ENCODE measurements at regions not wholly inside any gene's neighbourhood (a gene's known extent, or its start where the extent isn't known, plus 50 kb on each side); places are given as distances from the start of the nearest gene placed in this dataset.
"Not testable (repeated sequence)": the region's sequence is repeated elsewhere in the genome, so short reads cannot be mapped to it uniquely, and the experiment has no call there.

GRCh38 chr4:171519457-171519856, 293.7 kb upstream of the GALNTL6 start:
- no peak for TF ChIP-seq CTCF (IDR thresholded peaks at IDR 0.05; ENCODE audit: partially characterized antibody, unreplicated experiment)
- Mint-ChIP-seq H3K9me3 (ENCODE audit: unreplicated experiment) (no peaks in the 10 kb centered on the region), H3K36me3 (ENCODE audit: unreplicated experiment) (no peaks in the 10 kb centered on the region), H3K4me1 (ENCODE audit: low read depth, unreplicated experiment) (no peaks in the 10 kb centered on the region), H3K27ac (ENCODE audit: unreplicated experiment) (no peak overlapping the region), H3K4me3 (ENCODE audit: unreplicated experiment) (no peak overlapping the region), H3K27me3 (ENCODE audit: unreplicated experiment) (no peaks in the 10 kb centered on the region)
- DNase-seq: no peak

- Mint-ChIP-seq H3K27me3 (ENCODE audit: unreplicated experiment) (no peaks in the 10 kb centered on the region), H3K9me3 (ENCODE audit: unreplicated experiment) (no peaks in the 10 kb centered on the region), H3K4me3 (ENCODE audit: unreplicated experiment) (no peak overlapping the region), H3K4me1 (ENCODE audit: low read depth, unreplicated experiment) (no peaks in the 10 kb centered on the region), H3K36me3 (ENCODE audit: unreplicated experiment) (no peaks in the 10 kb centered on the region), H3K27ac (ENCODE audit: unreplicated experiment) (no peak overlapping the region)
- DNase-seq: no peak
- no peak for TF ChIP-seq CTCF (IDR thresholded peaks at IDR 0.05; ENCODE audit: partially characterized antibody, unreplicated experiment)
These were observed 295.3 kb upstream of the GALNTL6 start for GRCh38 chr4:171517883-171518282.

- no peak overlapping the region for H3K4me3 Mint-ChIP-seq (ENCODE audit: unreplicated experiment)
- no peak overlapping the region for H3K27ac Mint-ChIP-seq (ENCODE audit: unreplicated experiment)
- H3K36me3 Mint-ChIP-seq (ENCODE audit: unreplicated experiment): peaks cover 6% of the 10 kb centered on the region
- no peak for TF ChIP-seq CTCF (IDR thresholded peaks at IDR 0.05; ENCODE audit: partially characterized antibody, unreplicated experiment)
- peaks cover 3% of the 10 kb centered on the region for H3K27me3 Mint-ChIP-seq (ENCODE audit: unreplicated experiment)
- DNase-seq: no peak
- peaks cover 3% of the 10 kb centered on the region for H3K9me3 Mint-ChIP-seq (ENCODE audit: unreplicated experiment)
- H3K4me1 Mint-ChIP-seq (ENCODE audit: low read depth, unreplicated experiment): no peaks in the 10 kb centered on the region
These were observed 296.5 kb upstream of the GALNTL6 start for GRCh38 chr4:171516694-171517093.

GRCh38 chr4:171484681-171485080, 328.5 kb upstream of the GALNTL6 start:
- no peak overlapping the region for H3K4me3 Mint-ChIP-seq (ENCODE audit: unreplicated experiment)
- no peak for TF ChIP-seq CTCF (IDR thresholded peaks at IDR 0.05; ENCODE audit: partially characterized antibody, unreplicated experiment)
- no peak overlapping the region for H3K27ac Mint-ChIP-seq (ENCODE audit: unreplicated experiment)
- peaks cover 8% of the 10 kb centered on the region for H3K36me3 Mint-ChIP-seq (ENCODE audit: unreplicated experiment)
- H3K9me3 Mint-ChIP-seq (ENCODE audit: unreplicated experiment): peaks cover 2% of the 10 kb centered on the region
- no peak for DNase-seq
- no peaks in the 10 kb centered on the region for H3K4me1 Mint-ChIP-seq (ENCODE audit: low read depth, unreplicated experiment)
- H3K27me3 Mint-ChIP-seq (ENCODE audit: unreplicated experiment): peaks cover 2% of the 10 kb centered on the region

- no peak for DNase-seq
- Mint-ChIP-seq H3K9me3 (ENCODE audit: unreplicated experiment) (no peaks in the 10 kb centered on the region), H3K27ac (ENCODE audit: unreplicated experiment) (no peak overlapping the region), H3K36me3 (ENCODE audit: unreplicated experiment) (no peaks in the 10 kb centered on the region), H3K4me1 (ENCODE audit: low read depth, unreplicated experiment) (no peaks in the 10 kb centered on the region), H3K4me3 (ENCODE audit: unreplicated experiment) (no peak overlapping the region), H3K27me3 (ENCODE audit: unreplicated experiment) (peaks cover 3% of the 10 kb centered on the region)
- TF ChIP-seq CTCF (IDR thresholded peaks at IDR 0.05; ENCODE audit: partially characterized antibody, unreplicated experiment): no peak
These were observed 335.0 kb upstream of the GALNTL6 start for GRCh38 chr4:171478181-171478580.

- not testable (repeated sequence) for H3K9me3 Mint-ChIP-seq (ENCODE audit: unreplicated experiment); H3K27ac Mint-ChIP-seq (ENCODE audit: unreplicated experiment); H3K27me3 Mint-ChIP-seq (ENCODE audit: unreplicated experiment); H3K4me1 Mint-ChIP-seq (ENCODE audit: low read depth, unreplicated experiment); DNase-seq; H3K36me3 Mint-ChIP-seq (ENCODE audit: unreplicated experiment); H3K4me3 Mint-ChIP-seq (ENCODE audit: unreplicated experiment)
These were observed 338.1 kb upstream of the GALNTL6 start for GRCh38 chr4:171475111-171475510.
